CD14-positive monocyte (primary cell): ENCODE measurements at regions not wholly inside any gene's neighbourhood (a gene's known extent, or its start where the extent isn't known, plus 50 kb on each side); places are given as distances from the start of the nearest gene placed in this dataset.

ENCODE experiments used
- DNase-seq, 3 donors: peaks; one replicate each; pipeline ENCODE4 v3.0.0-alpha.2; 2011 to 2022
- H2AFZ ChIP-seq: 2 replicates; pipeline ENCODE4 v1.6.0; 2012; ENCODE audit warnings: mild to moderate bottlenecking, low read depth, low read length, inconsistent platforms; ENCODE audit not compliant: insufficient read depth, poor library complexity, severe bottlenecking
- H3K27ac ChIP-seq, 2 donors: 1 replicate in 1 of 2; 2 replicates in 1 of 2; pipeline ENCODE4 v1.5.1; 2012 to 2013; ENCODE audit warnings: low read length in 2 of 2, control low read depth in 1 of 2, inconsistent platforms in 1 of 2, low read depth in 1 of 2, mild to moderate bottlenecking in 1 of 2
- H3K27me3 ChIP-seq, 2 donors: one replicate each; pipeline versions ENCODE4 v1.6.0 to v1.6.1; 2011 to 2013; ENCODE audit warnings: low read length in 2 of 2; ENCODE audit not compliant: control insufficient read depth in 2 of 2, insufficient read depth in 2 of 2
- H3K36me3 ChIP-seq, 2 donors: replicated peaks in 1 of 2; 1 replicate in 1 of 2; 2 replicates in 1 of 2; pipeline versions ENCODE4 v1.5.1 to v1.6.1; 2012 to 2013; ENCODE audit warnings: low read length in 2 of 2, control low read depth in 1 of 2, inconsistent platforms in 1 of 2, mild to moderate bottlenecking in 1 of 2; ENCODE audit not compliant: insufficient read depth in 2 of 2, control insufficient read depth in 1 of 2
- H3K4me1 ChIP-seq, 2 donors: 1 replicate in 1 of 2; 2 replicates in 1 of 2; pipeline versions ENCODE4 v1.5.1 to v1.6.1; 2012 to 2013; ENCODE audit warnings: low read length in 2 of 2, control low read depth in 1 of 2, inconsistent platforms in 1 of 2, mild to moderate bottlenecking in 1 of 2, moderate library complexity in 1 of 2; ENCODE audit not compliant: insufficient read depth in 2 of 2, control insufficient read depth in 1 of 2
- H3K4me2 ChIP-seq: replicated peaks from 2 replicates; pipeline ENCODE3; 2012; ENCODE audit warnings: low read length, moderate library complexity, mild to moderate bottlenecking; ENCODE audit not compliant: poor library complexity, severe bottlenecking; ENCODE audit errors: extremely low read depth
- H3K4me3 ChIP-seq, 3 experiments: fragments of 200-600 bp in 1 of 3; sonication (generic) in 1 of 3; replicated peaks in 1 of 3; 1 replicate in 2 of 3; 2 replicates in 1 of 3; pipeline ENCODE4 v1.5.1; 2011 to 2013; ENCODE audit warnings: low read length in 3 of 3, mild to moderate bottlenecking in 3 of 3, control low read depth in 2 of 3, low read depth in 2 of 3, inconsistent platforms in 1 of 3, moderate library complexity in 1 of 3
- H3K79me2 ChIP-seq: 2 replicates; pipeline ENCODE4 v1.6.0; 2012; ENCODE audit warnings: mild to moderate bottlenecking, control low read depth, inconsistent platforms, low read length, moderate library complexity; ENCODE audit not compliant: insufficient read depth
- H3K9ac ChIP-seq: 2 replicates; pipeline ENCODE4 v1.6.0; 2017; ENCODE audit warnings: low read length, mild to moderate bottlenecking; ENCODE audit not compliant: insufficient read depth, poor library complexity, severe bottlenecking
- H3K9me3 ChIP-seq, 2 donors: replicated peaks in 1 of 2; 1 replicate in 1 of 2; 2 replicates in 1 of 2; pipeline versions ENCODE4 v1.5.1 to v1.6.1; 2012 to 2013; ENCODE audit warnings: low read length in 2 of 2, control low read depth in 1 of 2; ENCODE audit not compliant: control insufficient read depth in 1 of 2, insufficient read depth in 1 of 2
- H4K20me1 ChIP-seq: 2 replicates; pipeline ENCODE4 v1.6.0; 2012; ENCODE audit warnings: mild to moderate bottlenecking, low read length, control low read depth, moderate library complexity; ENCODE audit not compliant: insufficient read depth
- H3K27ac Mint-ChIP-seq, 7 donors: one replicate each; pipeline ENCODE4 v1.8.0; 2020; ENCODE audit warnings: mild to moderate bottlenecking in 7 of 7, mixed read lengths in 7 of 7, moderate library complexity in 6 of 7, inconsistent platforms in 2 of 7
- H3K27me3 Mint-ChIP-seq, 3 donors: one replicate each; pipeline ENCODE4 v1.8.0; 2021 to 2022; ENCODE audit warnings: low read depth in 3 of 3, mild to moderate bottlenecking in 3 of 3, mixed read lengths in 3 of 3, moderate library complexity in 3 of 3, inconsistent platforms in 1 of 3
- H3K36me3 Mint-ChIP-seq, 2 donors: one replicate each; pipeline ENCODE4 v1.8.0; 2020; ENCODE audit warnings: mixed read lengths in 2 of 2, inconsistent platforms in 1 of 2, mild to moderate bottlenecking in 1 of 2
- H3K4me1 Mint-ChIP-seq: one replicate; pipeline ENCODE4 v1.8.0; 2020; ENCODE audit warnings: mild to moderate bottlenecking, mixed read lengths
- H3K4me3 Mint-ChIP-seq, 2 donors: one replicate each; pipeline ENCODE4 v1.8.0; 2020; ENCODE audit warnings: mild to moderate bottlenecking in 2 of 2, mixed read lengths in 2 of 2, moderate library complexity in 1 of 2
- H3K9me3 Mint-ChIP-seq, 7 donors: one replicate each; pipeline ENCODE4 v1.8.0; 2020 to 2022; ENCODE audit warnings: mixed read lengths in 7 of 7, mild to moderate bottlenecking in 6 of 7, moderate library complexity in 6 of 7, inconsistent platforms in 2 of 7
- WGBS: methylation state at CpG from one replicate; pipeline ENCODE4 v1.1.5; 2013; ENCODE audit warnings: missing lambda C conversion rate; ENCODE audit not compliant: insufficient coverage; 5-methylcytosine and 5-hydroxymethylcytosine counted together
- intact Hi-C, 2 donors: fragments of 100-400 bp; cut with micrococcal nuclease; formaldehyde crosslinking; loops; one replicate each; pipeline versions ENCODE4 v1.15.0 to v1.15.1; 2023
- TF ChIP-seq, protein P1 (sequence below): fragments of 200-600 bp; IDR thresholded peaks from one replicate; pipeline ENCODE4 v1.8.0; 2022; ENCODE audit warnings: antibody characterized with exemption, mild to moderate bottlenecking

DNA sequence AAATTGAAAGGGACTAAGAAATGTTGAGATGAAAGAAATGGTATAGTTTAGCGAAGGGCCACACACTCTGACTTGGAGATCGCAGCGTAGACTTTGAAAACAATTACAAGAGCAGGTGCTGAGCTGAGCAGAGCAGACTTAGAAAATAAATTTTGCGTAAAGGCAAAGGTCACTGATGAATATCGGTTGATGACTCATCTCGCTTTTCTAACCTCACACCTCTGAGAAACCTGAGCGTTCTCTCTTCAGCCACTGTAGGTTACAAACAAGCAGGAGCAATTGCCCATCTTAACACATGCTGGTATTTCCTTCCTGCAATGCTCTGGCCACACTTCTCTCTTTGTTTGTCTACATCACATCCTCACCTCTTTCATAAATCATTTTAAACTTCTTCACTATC is 190.6 kb upstream of the C9orf72 start:
- Histone ChIP-seq H4K20me1 (no peaks in the 10 kb centered on the region), H3K4me1 (no peaks in the 10 kb centered on the region), H3K9me3 (no peaks in the 10 kb centered on the region), H3K4me2 (no peak overlapping the region), H3K79me2 (no peaks in the 10 kb centered on the region), H3K4me3 (no peak overlapping the region), H3K27ac (no peak overlapping the region), H3K9ac (no peak overlapping the region), H2AFZ (no peak overlapping the region), H3K36me3 (no peaks in the 10 kb centered on the region), H3K27me3 (peaks cover 0 to 5% of the 10 kb centered on the region in 2 donors)
- Mint-ChIP-seq H3K36me3 (no peaks in the 10 kb centered on the region), H3K27ac (no peak overlapping the region), H3K4me3 (no peak overlapping the region), H3K27me3 (peaks cover 2 to 6% (median 3%) of the 10 kb centered on the region in 3 donors), H3K9me3 (peaks cover 0 to 3% (median 0%) of the 10 kb centered on the region in 7 donors), H3K4me1 (no peaks in the 10 kb centered on the region)
- intact Hi-C loops: no loop called here
- no peak for DNase-seq
- TF ChIP-seq, protein P1, sequence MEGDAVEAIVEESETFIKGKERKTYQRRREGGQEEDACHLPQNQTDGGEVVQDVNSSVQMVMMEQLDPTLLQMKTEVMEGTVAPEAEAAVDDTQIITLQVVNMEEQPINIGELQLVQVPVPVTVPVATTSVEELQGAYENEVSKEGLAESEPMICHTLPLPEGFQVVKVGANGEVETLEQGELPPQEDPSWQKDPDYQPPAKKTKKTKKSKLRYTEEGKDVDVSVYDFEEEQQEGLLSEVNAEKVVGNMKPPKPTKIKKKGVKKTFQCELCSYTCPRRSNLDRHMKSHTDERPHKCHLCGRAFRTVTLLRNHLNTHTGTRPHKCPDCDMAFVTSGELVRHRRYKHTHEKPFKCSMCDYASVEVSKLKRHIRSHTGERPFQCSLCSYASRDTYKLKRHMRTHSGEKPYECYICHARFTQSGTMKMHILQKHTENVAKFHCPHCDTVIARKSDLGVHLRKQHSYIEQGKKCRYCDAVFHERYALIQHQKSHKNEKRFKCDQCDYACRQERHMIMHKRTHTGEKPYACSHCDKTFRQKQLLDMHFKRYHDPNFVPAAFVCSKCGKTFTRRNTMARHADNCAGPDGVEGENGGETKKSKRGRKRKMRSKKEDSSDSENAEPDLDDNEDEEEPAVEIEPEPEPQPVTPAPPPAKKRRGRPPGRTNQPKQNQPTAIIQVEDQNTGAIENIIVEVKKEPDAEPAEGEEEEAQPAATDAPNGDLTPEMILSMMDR: no peak
- 88% methylated on average over 6 of the region's 7 CpGs for WGBS

DNA sequence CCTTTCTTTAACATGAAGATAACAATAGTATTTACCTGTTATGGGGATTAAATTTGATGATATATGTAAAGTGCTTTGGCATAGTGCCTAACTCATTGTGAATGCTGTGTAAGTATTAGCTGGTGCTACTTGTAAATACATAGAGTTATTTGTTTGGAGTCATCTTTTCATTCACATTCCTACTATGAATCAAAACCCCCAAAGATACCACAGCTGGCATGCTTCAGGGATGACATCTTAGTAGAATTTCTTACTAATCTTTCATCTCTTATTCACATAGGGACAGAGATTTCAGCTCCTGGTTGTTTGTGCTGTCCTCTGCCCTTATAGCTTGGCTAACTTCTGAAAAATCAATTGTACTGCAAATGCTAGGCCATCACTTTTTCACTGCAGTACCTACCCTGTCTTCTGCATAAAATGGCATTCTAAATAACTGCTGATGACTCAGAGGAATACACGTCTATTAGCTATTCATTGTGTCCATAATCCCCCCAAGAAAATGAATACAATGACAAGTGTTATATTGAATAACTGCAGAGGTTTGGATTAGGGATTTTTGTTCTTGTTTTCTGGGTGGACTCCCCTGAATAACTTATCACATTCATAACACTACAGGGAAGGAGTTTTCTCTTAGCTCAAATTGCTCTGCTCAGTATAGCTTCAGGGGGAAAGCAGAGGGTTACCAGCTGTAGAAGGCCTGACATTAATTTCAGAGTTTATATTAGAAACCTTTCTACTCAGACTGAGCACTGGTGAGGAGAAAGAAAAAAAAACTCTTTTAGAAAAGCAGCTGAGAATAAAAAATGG is 192.2 kb upstream of the C9orf72 start:
- Histone ChIP-seq H2AFZ (no peak overlapping the region), H3K79me2 (no peaks in the 10 kb centered on the region), H3K4me2 (no peak overlapping the region), H3K9ac (no peak overlapping the region), H3K36me3 (no peaks in the 10 kb centered on the region), H3K4me3 (no peak overlapping the region), H3K9me3 (no peaks in the 10 kb centered on the region), H3K27me3 (no peaks in the 10 kb centered on the region), H4K20me1 (no peaks in the 10 kb centered on the region), H3K4me1 (no peaks in the 10 kb centered on the region), H3K27ac (no peak overlapping the region)
- intact Hi-C loops: no loop called here
- H3K9me3 Mint-ChIP-seq: peaks cover 0 to 3% (median 0%) of the 10 kb centered on the region in 7 donors
- no peak overlapping the region for H3K4me3 Mint-ChIP-seq
- peaks cover 2 to 4% (median 3%) of the 10 kb centered on the region in 3 donors for H3K27me3 Mint-ChIP-seq
- H3K4me1 Mint-ChIP-seq: no peaks in the 10 kb centered on the region
- TF ChIP-seq, protein P1: no peak
- H3K27ac Mint-ChIP-seq: no peak overlapping the region
- H3K36me3 Mint-ChIP-seq: no peaks in the 10 kb centered on the region
- no CpG with 5 or more reads among the region's 1 CpG for WGBS
- DNase-seq: no peak
